Sigmoid colon (tissue), 4 donors: ENCODE measurements at regions not wholly inside any gene's neighbourhood (a gene's known extent, or its start where the extent isn't known, plus 50 kb on each side); places are given as distances from the start of the nearest gene placed in this dataset.

Experiments
- EP300 ChIP-seq, 4 donors: sonication (generic); formaldehyde crosslinking; IDR thresholded peaks; one replicate each; pipeline ENCODE4 v1.6.1; 2017; ENCODE audit warnings: antibody characterized with exemption in 4 of 4
- POLR2A ChIP-seq, 2 donors: fragments of 450-650 bp; IDR thresholded peaks; one replicate each; pipeline ENCODE4 v1.6.1; 2016; ENCODE audit warnings: antibody characterized with exemption in 2 of 2, mild to moderate bottlenecking in 2 of 2, moderate library complexity in 2 of 2
- POLR2AphosphoS5 ChIP-seq, 4 donors: sonication (generic); formaldehyde crosslinking; IDR thresholded peaks; one replicate each; pipeline ENCODE4 v1.6.1; 2017; ENCODE audit warnings: antibody characterized with exemption in 4 of 4
- TF ChIP-seq, protein P1 (sequence below), 4 experiments: fragments of 450-650 bp in 3 of 4; fragments of 200-600 bp in 1 of 4; IDR thresholded peaks; one replicate each; pipeline ENCODE4 v1.5.1; 2016 to 2019; ENCODE audit warnings: antibody characterized with exemption in 4 of 4, mild to moderate bottlenecking in 3 of 4, moderate library complexity in 2 of 4

DNA sequence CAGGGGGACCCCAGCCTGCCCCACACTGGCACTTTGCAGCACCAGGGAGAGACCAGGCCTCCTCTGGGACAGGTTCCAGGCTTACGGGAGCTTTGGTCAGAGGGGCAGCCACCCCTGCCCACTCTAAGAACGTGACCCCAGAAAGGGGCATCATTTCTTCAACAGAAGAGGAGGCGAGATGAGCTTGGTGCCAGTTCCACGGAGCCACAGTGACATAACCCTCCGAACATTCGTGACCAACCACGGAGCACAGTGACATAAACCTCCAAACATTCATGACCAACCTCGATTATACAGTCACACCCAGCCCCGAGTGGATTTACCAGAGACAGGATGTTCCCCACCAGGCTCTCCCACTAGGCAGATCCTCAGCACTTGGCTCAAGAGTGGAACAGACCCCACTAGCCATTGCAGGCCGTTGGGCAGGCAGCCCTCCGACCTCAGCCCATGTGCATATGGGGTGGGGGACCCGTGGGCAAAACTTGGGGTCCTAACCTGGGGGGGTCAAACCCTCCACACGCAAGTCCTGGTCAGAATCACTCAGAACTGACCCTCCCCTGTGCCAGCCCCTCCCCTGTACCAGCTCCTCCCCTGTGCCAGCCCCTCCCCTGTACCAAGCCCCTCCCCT is 112.9 kb downstream of the METRNL start:
- TF ChIP-seq, protein P1, sequence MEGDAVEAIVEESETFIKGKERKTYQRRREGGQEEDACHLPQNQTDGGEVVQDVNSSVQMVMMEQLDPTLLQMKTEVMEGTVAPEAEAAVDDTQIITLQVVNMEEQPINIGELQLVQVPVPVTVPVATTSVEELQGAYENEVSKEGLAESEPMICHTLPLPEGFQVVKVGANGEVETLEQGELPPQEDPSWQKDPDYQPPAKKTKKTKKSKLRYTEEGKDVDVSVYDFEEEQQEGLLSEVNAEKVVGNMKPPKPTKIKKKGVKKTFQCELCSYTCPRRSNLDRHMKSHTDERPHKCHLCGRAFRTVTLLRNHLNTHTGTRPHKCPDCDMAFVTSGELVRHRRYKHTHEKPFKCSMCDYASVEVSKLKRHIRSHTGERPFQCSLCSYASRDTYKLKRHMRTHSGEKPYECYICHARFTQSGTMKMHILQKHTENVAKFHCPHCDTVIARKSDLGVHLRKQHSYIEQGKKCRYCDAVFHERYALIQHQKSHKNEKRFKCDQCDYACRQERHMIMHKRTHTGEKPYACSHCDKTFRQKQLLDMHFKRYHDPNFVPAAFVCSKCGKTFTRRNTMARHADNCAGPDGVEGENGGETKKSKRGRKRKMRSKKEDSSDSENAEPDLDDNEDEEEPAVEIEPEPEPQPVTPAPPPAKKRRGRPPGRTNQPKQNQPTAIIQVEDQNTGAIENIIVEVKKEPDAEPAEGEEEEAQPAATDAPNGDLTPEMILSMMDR (IDR thresholded peaks at IDR 0.05) = no peak
- TF ChIP-seq POLR2AphosphoS5 (IDR thresholded peaks at IDR 0.05) = no peak
- TF ChIP-seq EP300 (IDR thresholded peaks at IDR 0.05) = no peak
- TF ChIP-seq POLR2A (IDR thresholded peaks at IDR 0.05) = no peak
